Epithelial cell of esophagus (primary cell): ENCODE measurements at regions not wholly inside any gene's neighbourhood (a gene's known extent, or its start where the extent isn't known, plus 50 kb on each side); places are given as distances from the start of the nearest gene placed in this dataset.

Source experiments
- DNase-seq: peaks from one replicate; pipeline ENCODE4 v3.0.0; 2010; ENCODE audit warnings: low read depth
- H3K4me3 ChIP-seq: 2 replicates; pipeline ENCODE4 v1.5.1; 2011; ENCODE audit warnings: mild to moderate bottlenecking, low read length, control low read depth
- TF ChIP-seq, protein P1 (sequence below): IDR thresholded peaks from 2 replicates; pipeline ENCODE4 v1.5.1; 2011; ENCODE audit warnings: low read depth, mild to moderate bottlenecking, low read length, control low read depth, inconsistent platforms; ENCODE audit not compliant: insufficient read depth; ENCODE audit errors: missing control alignments

- H3K4me3 ChIP-seq = no peak overlapping the region
- TF ChIP-seq, protein P1, sequence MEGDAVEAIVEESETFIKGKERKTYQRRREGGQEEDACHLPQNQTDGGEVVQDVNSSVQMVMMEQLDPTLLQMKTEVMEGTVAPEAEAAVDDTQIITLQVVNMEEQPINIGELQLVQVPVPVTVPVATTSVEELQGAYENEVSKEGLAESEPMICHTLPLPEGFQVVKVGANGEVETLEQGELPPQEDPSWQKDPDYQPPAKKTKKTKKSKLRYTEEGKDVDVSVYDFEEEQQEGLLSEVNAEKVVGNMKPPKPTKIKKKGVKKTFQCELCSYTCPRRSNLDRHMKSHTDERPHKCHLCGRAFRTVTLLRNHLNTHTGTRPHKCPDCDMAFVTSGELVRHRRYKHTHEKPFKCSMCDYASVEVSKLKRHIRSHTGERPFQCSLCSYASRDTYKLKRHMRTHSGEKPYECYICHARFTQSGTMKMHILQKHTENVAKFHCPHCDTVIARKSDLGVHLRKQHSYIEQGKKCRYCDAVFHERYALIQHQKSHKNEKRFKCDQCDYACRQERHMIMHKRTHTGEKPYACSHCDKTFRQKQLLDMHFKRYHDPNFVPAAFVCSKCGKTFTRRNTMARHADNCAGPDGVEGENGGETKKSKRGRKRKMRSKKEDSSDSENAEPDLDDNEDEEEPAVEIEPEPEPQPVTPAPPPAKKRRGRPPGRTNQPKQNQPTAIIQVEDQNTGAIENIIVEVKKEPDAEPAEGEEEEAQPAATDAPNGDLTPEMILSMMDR = no peak
- DNase-seq = peak; percentile 62
Measured at GRCh38 chr3:44058022-44058867, 183.4 kb upstream of the TOPAZ1 start.

DNA sequence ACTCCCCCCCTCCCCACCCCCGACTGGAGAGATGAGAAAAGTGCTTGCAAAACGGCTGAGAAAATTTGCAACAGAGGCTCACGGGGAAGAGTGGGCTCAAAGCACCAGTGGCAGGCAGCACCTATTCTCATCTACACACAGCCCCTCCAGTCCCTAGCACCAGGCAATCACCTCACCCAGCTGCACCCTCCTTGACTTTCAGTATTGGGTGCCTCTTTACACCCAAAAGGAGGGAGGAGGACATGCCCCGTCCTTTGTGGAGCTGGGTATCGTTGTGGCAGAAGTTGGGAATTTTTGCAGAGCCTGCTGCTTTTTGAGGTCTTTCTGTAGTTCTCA is 182.8 kb upstream of the TOPAZ1 start:
- TF ChIP-seq, protein P1 = no peak
- H3K4me3 ChIP-seq = no peak overlapping the region
- no peak for DNase-seq

- no peak for DNase-seq
- TF ChIP-seq, protein P1 = no peak
- no peak overlapping the region for H3K4me3 ChIP-seq
Measured at GRCh38 chr3:44060164-44060563, 181.5 kb upstream of the TOPAZ1 start.

- DNase-seq = no peak
- TF ChIP-seq, protein P1 = no peak
Measured at GRCh38 chr3:44061268-44061667, 180.4 kb upstream of the TOPAZ1 start.

DNA sequence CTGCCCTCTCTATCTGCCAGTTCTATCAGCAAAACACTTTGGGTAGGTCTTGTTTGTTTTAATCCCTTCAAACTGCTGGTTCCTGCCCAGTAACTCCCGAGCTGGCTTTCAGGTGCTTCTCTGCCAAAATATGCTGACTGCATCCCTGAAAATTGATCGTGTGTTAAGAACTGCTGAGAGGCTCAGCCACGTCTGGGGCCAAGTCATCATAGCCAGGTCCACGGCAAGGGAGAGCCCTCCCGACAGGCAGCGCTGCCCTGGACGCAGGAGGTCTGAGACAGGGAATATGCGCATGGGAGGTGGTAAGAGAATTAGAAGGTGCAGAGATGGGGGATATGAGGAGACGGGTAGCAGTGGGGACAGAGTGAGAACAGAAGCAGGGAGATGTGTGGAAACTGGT is 179.7 kb upstream of the TOPAZ1 start:
- no peak for DNase-seq
- TF ChIP-seq, protein P1 = no peak
- H3K4me3 ChIP-seq = no peak overlapping the region

More at GRCh38 chr3:44061268-44061667, 180.4 kb upstream of the TOPAZ1 start:
- H3K4me3 ChIP-seq = no peak overlapping the region

- TF ChIP-seq, protein P1 = peak; percentile 4
- H3K4me3 ChIP-seq = no peak overlapping the region
- DNase-seq = peak; percentile 70
Measured at GRCh38 chr3:44065311-44066094, 176.2 kb upstream of the TOPAZ1 start.
